IMR-90 (cell line): ENCODE measurements at regions not wholly inside any gene's neighbourhood (a gene's known extent, or its start where the extent isn't known, plus 50 kb on each side); places are given as distances from the start of the nearest gene placed in this dataset.

ENCODE experiments used
- FOS ChIP-seq: fragments of 150-350 bp; IDR thresholded peaks from 2 replicates; pipeline ENCODE4 v1.6.1; 2016; ENCODE audit warnings: low read depth, low read length
- POLR2A ChIP-seq: IDR thresholded peaks from 2 replicates; pipeline ENCODE4 v1.6.1; 2012; ENCODE audit warnings: mild to moderate bottlenecking, low read depth, low read length
- RAD21 ChIP-seq: IDR thresholded peaks from 2 replicates; pipeline ENCODE4 v1.6.1; 2012; ENCODE audit warnings: low read length, improper control_type of control experiment
- RCOR1 ChIP-seq: IDR thresholded peaks from 2 replicates; pipeline ENCODE4 v1.6.1; 2012; ENCODE audit warnings: mild to moderate bottlenecking, low read length, improper control_type of control experiment; ENCODE audit not compliant: insufficient replicate concordance
- SMC3 ChIP-seq: fragments of 150-350 bp; IDR thresholded peaks from 2 replicates; pipeline ENCODE4 v1.6.1; 2016; ENCODE audit warnings: low read depth, mild to moderate bottlenecking, antibody characterized with exemption, low read length, moderate library complexity
- TF ChIP-seq, protein P1 (sequence below): conservative IDR thresholded peaks from 2 replicates; pipeline ENCODE4 v1.5.1; 2012; ENCODE audit warnings: mild to moderate bottlenecking, low read depth, low read length, improper control_type of control experiment
- TF ChIP-seq, protein P2 (sequence below): fragments of 150-350 bp; IDR thresholded peaks from 2 replicates; pipeline ENCODE4 v1.6.1; 2017; ENCODE audit warnings: mild to moderate bottlenecking, antibody characterized with exemption, low read length, low read depth

DNA sequence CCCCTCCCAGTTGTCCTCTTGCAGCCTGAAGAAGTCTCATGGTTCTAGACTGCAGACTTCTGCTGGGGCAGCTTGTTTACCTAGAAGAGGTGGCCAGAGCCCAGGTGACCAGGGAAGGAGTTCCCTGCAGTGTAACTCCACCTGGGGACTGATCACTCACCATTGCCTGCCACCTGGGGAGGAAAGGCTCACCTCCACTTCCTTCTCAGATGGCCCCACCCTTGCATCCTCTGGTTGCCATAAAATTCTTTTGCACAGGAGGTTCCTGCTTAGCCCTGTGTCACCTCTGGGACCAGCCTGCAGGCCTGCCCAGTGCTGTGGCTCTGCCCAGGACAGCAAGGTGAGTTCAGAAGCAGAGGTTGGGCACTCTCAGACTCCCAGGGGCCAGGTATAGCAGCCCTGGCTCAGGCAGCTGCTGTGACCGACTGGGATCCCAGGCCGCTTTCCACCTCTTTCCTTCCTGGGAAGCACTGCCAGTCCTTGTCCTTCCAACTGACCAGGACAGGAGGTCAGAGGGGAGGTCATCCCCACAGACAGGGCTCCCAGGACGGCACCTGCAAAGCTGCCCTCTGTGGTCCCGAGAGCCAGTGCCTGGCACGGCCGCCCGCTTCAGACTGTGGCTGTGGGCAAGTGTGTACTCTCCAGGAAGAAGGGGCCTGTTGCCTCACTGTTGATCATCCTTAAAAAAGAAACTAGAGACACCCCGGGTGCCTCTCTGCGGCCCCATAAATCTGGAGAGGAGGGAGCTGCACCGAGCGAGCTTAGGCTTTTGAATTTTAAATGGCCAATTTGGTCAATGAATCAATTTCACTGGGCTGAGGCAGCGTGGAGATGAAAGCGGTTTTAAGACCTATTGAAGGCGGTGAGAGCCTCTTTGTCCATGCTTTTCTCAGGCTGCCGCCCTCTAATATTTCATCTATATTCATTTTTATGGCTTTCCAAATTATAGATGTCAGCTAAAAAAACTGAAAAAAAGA is 79.5 kb upstream of the C14orf180 start:
- TF ChIP-seq, protein P1, sequence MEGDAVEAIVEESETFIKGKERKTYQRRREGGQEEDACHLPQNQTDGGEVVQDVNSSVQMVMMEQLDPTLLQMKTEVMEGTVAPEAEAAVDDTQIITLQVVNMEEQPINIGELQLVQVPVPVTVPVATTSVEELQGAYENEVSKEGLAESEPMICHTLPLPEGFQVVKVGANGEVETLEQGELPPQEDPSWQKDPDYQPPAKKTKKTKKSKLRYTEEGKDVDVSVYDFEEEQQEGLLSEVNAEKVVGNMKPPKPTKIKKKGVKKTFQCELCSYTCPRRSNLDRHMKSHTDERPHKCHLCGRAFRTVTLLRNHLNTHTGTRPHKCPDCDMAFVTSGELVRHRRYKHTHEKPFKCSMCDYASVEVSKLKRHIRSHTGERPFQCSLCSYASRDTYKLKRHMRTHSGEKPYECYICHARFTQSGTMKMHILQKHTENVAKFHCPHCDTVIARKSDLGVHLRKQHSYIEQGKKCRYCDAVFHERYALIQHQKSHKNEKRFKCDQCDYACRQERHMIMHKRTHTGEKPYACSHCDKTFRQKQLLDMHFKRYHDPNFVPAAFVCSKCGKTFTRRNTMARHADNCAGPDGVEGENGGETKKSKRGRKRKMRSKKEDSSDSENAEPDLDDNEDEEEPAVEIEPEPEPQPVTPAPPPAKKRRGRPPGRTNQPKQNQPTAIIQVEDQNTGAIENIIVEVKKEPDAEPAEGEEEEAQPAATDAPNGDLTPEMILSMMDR: no peak
- TF ChIP-seq RAD21 (no peak), POLR2A (no peak), SMC3 (no peak), FOS (no peak), RCOR1 (no peak)
- TF ChIP-seq, protein P2, sequence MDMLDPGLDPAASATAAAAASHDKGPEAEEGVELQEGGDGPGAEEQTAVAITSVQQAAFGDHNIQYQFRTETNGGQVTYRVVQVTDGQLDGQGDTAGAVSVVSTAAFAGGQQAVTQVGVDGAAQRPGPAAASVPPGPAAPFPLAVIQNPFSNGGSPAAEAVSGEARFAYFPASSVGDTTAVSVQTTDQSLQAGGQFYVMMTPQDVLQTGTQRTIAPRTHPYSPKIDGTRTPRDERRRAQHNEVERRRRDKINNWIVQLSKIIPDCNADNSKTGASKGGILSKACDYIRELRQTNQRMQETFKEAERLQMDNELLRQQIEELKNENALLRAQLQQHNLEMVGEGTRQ: no peak
